GM21737 (cell line): ENCODE measurements at regions not wholly inside any gene's neighbourhood (a gene's known extent, or its start where the extent isn't known, plus 50 kb on each side); places are given as distances from the start of the nearest gene placed in this dataset.

Experiments
- ATAC-seq: cut with Tn5 transposase; IDR thresholded peaks from one replicate; pipeline ENCODE4 v1.9.1; 2021; ENCODE audit warnings: mild to moderate bottlenecking, moderate library complexity; ENCODE audit not compliant: unreplicated experiment

DNA sequence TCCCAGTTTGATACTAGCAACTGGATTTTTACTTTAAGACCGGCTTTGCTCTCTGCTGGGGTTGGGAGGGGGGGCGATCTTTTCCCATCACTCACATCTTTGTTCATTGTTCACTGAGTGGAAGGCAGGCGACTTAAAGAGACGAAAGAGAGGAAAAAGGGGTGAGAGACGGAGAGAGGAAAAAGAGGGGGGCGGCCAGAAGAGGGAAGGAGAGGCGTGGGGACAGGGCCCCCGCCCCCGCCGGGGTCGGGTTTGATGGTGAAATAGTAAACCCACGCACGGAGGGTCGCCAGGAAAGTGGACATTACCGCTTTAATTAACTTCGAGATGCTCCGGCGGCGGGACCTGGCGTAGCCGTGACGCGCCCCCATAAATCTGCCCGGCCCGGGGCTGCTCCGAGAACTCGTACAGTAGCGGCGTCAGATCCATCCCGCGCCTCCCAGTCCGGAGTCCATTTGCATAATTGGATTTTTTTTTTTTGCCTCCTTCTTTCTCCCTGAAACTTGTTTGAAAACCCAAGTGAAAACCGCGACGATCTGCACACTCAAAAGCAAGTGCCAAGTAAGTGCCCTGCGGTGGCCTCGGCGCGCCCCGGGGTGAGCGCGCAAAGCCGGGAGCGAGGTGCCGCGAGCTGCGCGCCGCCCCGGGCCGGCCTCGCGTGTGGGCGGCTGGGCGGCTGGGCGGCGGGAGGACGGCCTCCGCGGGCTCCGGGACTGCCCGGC lies 143.9 kb upstream of the ZNF536 start:
- no peak for ATAC-seq

DNA sequence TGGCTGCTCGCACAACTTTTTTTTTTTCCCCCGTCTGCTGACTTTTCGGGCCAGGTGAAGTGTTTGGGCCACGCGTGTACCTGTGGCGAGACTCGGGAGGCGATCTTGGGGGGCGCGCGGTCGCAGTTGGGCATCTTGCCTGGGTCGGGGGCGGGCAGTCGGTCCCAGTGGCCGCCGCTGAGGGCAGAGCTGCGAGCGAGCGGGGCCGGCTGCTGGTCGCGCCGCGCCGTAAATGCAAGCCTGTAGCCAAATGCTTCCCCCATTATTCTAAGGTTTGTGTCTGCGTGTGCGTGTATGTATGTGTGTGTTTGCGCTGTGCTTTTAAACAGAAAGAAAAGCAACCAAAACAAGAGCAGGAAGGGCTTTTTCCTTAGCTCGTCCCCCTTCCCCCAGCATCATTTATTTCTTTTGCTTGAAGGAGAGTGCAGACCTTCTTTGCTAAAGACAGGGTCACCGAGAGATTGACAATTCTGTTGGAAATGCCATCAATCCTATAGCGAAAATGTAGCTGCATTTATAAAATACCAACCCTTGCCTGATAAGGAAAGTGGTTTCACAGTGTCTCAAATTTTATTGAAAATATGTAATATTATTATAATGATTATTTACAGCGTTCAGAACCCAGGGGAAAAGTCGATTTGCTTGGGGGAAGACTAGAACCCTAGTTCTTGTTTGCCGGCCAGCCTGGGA lies 143.2 kb upstream of the ZNF536 start:
- no peak for ATAC-seq

DNA sequence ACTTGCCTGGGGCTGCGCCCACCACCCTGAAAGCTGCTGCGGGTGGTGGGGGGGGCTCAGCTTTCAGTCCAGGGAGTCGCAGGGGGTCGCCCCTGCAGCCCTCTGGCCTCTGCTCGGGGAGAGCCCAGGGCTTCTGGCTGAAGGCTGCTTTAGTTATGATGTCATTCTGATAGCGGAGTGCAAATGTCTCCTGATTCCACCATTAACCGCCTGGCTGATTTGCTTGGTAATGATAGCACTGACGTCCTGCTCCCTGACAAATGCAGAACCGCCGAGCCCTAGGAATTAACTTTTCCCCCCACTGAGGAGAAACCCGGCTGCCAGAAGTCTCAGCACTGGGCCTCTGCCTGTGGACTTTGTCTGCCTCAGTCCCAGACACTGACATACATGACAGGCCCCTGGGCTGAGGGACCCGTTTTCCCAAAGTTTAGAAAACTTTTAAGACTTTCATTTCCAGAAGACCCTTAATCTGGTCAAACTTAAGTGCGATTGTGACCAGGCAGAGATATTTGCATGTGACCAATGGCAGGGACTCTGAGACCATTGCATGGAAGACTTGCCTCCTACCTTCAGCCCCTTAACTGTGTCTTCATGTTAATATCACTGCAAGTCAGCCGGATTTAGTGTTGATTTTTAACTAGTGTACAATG lies 142.5 kb upstream of the ZNF536 start:
- ATAC-seq = no peak

- no peak for ATAC-seq
These were observed 140.5 kb upstream of the ZNF536 start for GRCh38 chr19:30231408-30232318.

DNA sequence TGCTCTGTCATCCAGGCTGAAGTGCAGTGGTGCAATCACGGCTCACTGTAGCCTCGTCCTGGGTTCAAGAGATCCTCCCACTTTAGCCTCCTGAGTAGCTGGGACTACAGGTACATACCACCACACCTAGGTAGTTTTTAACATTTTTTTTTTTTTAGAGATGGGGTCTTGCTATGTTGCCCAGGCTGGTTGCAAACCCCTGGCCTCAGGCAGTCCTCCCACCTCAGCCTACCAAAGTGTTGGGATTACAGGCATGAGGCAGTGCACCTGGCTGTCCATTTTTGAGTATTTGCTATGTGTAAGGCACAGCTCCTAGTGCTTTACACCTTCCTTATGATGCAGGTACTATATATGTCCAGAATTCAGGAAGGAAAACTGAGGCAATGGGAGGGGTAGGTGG lies 138.8 kb upstream of the ZNF536 start:
- no peak for ATAC-seq

GRCh38 chr19:30235946-30236345 lies 136.2 kb upstream of the ZNF536 start:
- ATAC-seq = no peak

- no peak for ATAC-seq
These were observed 135.6 kb upstream of the ZNF536 start for GRCh38 chr19:30236587-30236986.

DNA sequence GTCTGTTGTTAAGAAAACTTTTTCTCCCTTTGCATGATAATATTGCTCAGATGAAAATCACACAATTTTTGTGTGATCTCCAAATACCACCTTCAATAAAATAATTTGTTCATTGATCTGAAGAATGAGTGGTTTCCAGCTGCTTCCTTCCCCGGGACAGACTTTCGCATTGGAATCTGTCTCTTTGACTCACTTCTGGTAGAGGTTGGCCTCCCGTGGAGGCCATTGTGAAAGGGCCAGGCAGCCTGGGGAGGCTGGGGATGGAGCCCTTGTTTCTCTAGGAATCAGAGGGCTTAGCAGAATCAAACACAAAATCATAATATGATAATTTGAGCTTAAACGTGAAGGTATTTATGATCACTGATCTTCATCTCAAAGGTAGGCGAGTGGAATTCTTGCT lies 135.0 kb upstream of the ZNF536 start:
- ATAC-seq = no peak

DNA sequence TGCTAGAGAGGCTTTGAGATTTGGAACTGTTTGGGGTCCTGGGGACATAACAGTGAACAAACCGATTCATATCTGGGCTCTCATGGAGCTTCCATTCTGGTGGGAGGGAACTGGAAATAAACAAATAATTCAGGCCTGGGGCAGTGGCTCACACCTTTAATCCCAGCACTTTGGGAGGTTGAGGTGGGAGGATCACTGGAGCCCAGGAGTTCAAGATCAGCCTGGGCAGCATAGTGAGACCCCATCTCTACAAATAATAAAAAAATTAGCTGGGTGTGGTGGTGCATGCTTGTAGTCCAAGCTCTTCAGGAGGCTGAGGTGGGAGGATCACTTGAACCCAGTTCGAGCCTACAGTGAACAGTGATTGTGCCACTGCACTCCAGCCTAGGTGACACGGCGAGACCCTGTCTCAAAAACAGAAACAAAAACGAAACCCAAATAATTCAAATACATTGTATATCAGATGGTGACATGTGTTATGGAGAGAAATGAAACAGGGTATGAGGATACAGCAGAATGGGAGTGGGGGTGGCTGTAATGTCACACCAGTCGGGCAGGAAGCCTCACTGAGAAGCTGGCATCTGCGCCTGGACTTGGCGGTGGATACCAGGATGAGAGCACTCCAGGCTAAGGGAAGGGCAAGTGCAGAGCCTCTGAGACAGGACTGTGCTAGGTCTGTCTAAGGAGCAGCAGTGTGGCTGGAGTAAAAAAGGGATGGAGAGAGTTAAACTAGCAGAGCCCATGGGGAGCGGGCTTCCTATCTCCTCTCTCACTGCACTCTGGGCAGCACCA lies 131.1 kb upstream of the ZNF536 start:
- no peak for ATAC-seq

GRCh38 chr19:30244533-30244932 lies 127.7 kb upstream of the ZNF536 start:
- no peak for ATAC-seq

GRCh38 chr19:30245401-30246039 lies 126.7 kb upstream of the ZNF536 start:
- ATAC-seq = no peak

DNA sequence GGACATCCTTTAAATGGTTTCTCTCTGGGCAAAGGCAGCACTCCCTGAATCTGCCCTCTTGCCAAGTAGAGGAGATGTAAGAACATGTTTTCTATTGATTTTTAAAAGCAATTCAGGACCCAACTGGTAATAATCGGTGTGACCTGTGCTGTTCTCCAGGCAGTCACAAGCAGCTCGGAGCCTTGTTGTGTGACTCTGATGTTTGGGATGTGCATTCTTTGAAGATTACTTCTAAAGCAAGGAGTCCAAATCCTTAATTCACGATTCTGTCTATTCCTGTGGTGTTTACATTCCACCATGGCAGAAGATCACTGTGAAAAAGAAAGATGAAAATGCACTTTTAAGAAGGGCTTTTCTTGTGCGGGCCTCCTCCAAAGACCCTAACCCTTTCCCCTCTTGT lies 122.3 kb upstream of the ZNF536 start:
- no peak for ATAC-seq

DNA sequence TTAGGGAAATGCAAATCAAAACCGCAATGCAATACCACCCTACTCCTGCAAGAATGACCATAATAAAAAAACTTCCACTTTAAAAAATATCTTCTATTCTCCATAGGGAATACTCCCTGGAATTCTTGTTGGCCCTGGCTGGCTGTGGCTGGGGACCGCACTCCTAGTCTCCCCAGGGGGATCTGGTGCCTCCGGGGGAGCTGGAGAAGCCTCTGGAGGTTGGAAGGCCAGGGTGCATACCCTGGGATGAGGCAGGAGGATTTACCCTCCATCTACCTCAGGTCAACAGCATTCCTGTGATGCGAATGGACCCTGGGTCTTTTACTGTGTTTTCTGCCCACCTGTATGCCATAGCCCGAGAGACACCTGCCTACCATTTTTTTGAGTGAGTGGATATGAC lies 120.0 kb upstream of the ZNF536 start:
- no peak for ATAC-seq

DNA sequence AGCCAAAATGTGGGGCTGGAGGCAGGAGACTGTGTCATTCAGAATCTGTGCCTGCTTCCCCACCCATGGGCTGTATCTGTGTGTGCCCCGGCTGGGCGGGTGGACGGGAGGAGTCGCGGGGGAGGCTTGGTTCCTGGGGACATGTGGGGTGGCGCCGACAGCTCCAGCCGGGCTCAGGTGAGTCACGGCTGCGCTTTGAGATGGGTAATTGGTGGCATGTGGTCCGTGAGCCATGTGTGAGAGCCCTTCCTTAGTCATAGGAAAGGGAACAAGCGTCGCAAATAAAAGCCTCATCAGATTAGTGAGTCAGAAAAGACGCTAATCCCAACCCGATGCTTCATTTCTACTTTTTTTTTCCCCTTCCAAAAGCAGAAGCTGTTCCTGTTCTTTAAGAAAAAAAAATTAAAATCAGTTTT lies 118.6 kb upstream of the ZNF536 start:
- no peak for ATAC-seq

GRCh38 chr19:30254158-30254557 lies 118.0 kb upstream of the ZNF536 start:
- no peak for ATAC-seq

GRCh38 chr19:30254789-30255188 lies 117.4 kb upstream of the ZNF536 start:
- ATAC-seq = no peak

GRCh38 chr19:30255791-30256495 lies 116.2 kb upstream of the ZNF536 start:
- no peak for ATAC-seq

DNA sequence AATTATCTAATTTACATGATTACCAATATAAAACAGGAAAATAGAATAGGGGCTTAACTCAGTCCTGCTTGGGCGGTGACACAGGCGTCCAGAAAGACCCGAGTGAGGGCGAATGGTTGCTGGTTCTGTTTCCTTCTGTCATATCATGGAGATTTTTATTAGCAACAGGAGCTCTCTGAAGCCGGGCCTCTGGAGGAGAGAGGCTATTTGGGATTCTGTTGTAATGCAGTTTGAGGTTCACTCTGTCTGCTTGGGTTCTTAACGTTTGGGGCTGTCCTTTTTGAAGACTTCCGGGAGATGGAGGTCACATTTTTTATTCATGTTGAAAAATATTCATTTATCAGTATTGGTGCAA lies 115.7 kb upstream of the ZNF536 start:
- ATAC-seq = no peak

GRCh38 chr19:30263830-30264381 lies 108.3 kb upstream of the ZNF536 start:
- ATAC-seq = no peak
